ENCODE measurements at regions not wholly inside any gene's neighbourhood (a gene's known extent, or its start where the extent isn't known, plus 50 kb on each side); places are given as distances from the start of the nearest gene placed in this dataset.
A peak's percentile ranks its signal among the peaks of the same experiment; 100 is the strongest.

DNA sequence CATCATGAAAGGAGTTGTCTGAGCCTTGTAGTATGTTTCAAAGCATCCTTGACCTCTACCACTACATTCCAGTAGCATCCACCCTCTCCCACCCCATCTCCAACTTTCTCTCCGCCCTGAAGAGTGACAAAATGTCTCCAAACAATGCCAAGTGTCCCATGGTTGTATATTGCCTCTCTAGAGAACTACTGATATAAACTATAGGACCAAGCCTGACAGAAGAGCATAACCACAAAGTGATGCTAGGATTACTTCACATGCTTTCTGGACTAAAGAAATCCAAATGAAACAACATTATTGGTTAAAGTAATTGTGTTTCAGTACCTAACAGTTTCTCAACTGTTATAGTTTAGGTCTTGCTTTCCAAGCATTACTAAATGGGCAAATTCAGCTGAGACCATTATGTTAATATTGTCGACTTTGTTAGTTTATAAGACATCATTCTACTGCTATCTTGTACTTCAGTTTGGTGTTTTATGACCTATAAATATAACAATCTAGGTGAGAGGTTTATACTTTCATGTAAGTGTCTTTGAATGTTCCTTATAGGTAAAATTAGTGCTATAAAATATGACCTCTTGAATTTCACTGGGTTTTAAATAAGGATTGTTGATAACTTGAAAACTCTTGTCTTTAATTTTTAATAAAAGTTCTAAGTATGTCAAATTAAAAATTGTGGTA, 117.4 kb downstream of the SUCNR1 start:
- Histone ChIP-seq H3K9me3 (ENCODE audit: control insufficient read depth in 1 of 2, low read length in 2 of 2) (no peaks in the 10 kb centered on the region), H3K36me3 (ENCODE audit: control insufficient read depth in 1 of 2, insufficient read depth in 2 of 2, low read length in 2 of 2) (no peaks in the 10 kb centered on the region), H3K27me3 (ENCODE audit: control insufficient read depth in 1 of 2, insufficient read depth in 2 of 2, low read length in 2 of 2) (no peaks in the 10 kb centered on the region), H3K9ac (ENCODE audit: low read depth in 1 of 2, low read length in 2 of 2) (no peak overlapping the region), H3K27ac (ENCODE audit: low read depth, low read length) (no peak overlapping the region), H3K4me3 (ENCODE audit: low read depth in 1 of 2, low read length in 2 of 2) (no peak overlapping the region), H3K4me1 (ENCODE audit: control insufficient read depth in 1 of 2, insufficient read depth in 2 of 2, low read length in 2 of 2) (peaks cover 7 to 30% of the 10 kb centered on the region in 2 donors)

GRCh38 chr3:151992326-151993041, 119.0 kb downstream of the SUCNR1 start:
- Histone ChIP-seq H3K9me3 (ENCODE audit: control insufficient read depth in 1 of 2, low read length in 2 of 2) (no peaks in the 10 kb centered on the region), H3K27me3 (ENCODE audit: control insufficient read depth in 1 of 2, insufficient read depth in 2 of 2, low read length in 2 of 2) (no peaks in the 10 kb centered on the region), H3K27ac (ENCODE audit: low read depth, low read length) (no peak overlapping the region), H3K36me3 (ENCODE audit: control insufficient read depth in 1 of 2, insufficient read depth in 2 of 2, low read length in 2 of 2) (no peaks in the 10 kb centered on the region), H3K4me1 (ENCODE audit: control insufficient read depth in 1 of 2, insufficient read depth in 2 of 2, low read length in 2 of 2) (peaks cover 7 to 22% of the 10 kb centered on the region in 2 donors), H3K4me3 (ENCODE audit: low read depth in 1 of 2, low read length in 2 of 2) (peak overlapping the region in 1 of 2 donors; percentile 15), H3K9ac (ENCODE audit: low read depth in 1 of 2, low read length in 2 of 2) (no peak overlapping the region)

- Histone ChIP-seq H3K4me3 (ENCODE audit: low read depth in 1 of 2, low read length in 2 of 2) (no peak overlapping the region), H3K9ac (ENCODE audit: low read depth in 1 of 2, low read length in 2 of 2) (no peak overlapping the region), H3K27ac (ENCODE audit: low read depth, low read length) (no peak overlapping the region), H3K4me1 (ENCODE audit: control insufficient read depth in 1 of 2, insufficient read depth in 2 of 2, low read length in 2 of 2) (peaks cover 7 to 22% of the 10 kb centered on the region in 2 donors), H3K27me3 (ENCODE audit: control insufficient read depth in 1 of 2, insufficient read depth in 2 of 2, low read length in 2 of 2) (no peaks in the 10 kb centered on the region), H3K9me3 (ENCODE audit: control insufficient read depth in 1 of 2, low read length in 2 of 2) (no peaks in the 10 kb centered on the region), H3K36me3 (ENCODE audit: control insufficient read depth in 1 of 2, insufficient read depth in 2 of 2, low read length in 2 of 2) (no peaks in the 10 kb centered on the region)
These were observed 121.6 kb downstream of the SUCNR1 start for GRCh38 chr3:151995091-151995490.

- no peaks in the 10 kb centered on the region for H3K36me3 ChIP-seq (ENCODE audit: control insufficient read depth in 1 of 2, insufficient read depth in 2 of 2, low read length in 2 of 2)
- H3K4me1 ChIP-seq (ENCODE audit: control insufficient read depth in 1 of 2, insufficient read depth in 2 of 2, low read length in 2 of 2): no peaks in the 10 kb centered on the region
- no peaks in the 10 kb centered on the region for H3K27me3 ChIP-seq (ENCODE audit: control insufficient read depth in 1 of 2, insufficient read depth in 2 of 2, low read length in 2 of 2)
- H3K4me3 ChIP-seq (ENCODE audit: low read depth in 1 of 2, low read length in 2 of 2): no peak overlapping the region
- no peaks in the 10 kb centered on the region for H3K9me3 ChIP-seq (ENCODE audit: control insufficient read depth in 1 of 2, low read length in 2 of 2)
- H3K9ac ChIP-seq (ENCODE audit: low read depth in 1 of 2, low read length in 2 of 2): no peak overlapping the region
- H3K27ac ChIP-seq (ENCODE audit: low read depth, low read length): no peak overlapping the region
These were observed 125.3 kb downstream of the SUCNR1 start for GRCh38 chr3:151998744-151999143.

DNA sequence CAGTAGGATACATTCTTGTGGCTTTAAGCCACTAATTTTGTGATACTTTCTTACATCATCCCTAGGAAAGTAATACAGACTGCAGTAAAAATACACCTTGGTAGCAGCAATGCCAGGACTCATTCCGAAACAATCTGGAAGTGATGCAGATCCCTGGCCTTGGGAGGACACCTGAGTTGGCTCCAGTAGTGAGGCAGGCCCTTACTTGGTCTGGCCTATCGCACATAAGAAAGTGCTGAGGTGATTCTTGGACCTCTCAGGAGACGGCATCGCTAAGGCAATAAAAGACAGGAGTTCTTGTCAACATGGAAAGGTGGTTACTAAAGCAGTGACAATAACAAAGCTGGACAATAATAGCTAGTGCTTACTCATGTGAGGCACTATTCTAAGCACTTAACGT, 126.5 kb downstream of the SUCNR1 start:
- Histone ChIP-seq H3K36me3 (ENCODE audit: control insufficient read depth in 1 of 2, insufficient read depth in 2 of 2, low read length in 2 of 2) (no peaks in the 10 kb centered on the region), H3K9ac (ENCODE audit: low read depth in 1 of 2, low read length in 2 of 2) (no peak overlapping the region), H3K27me3 (ENCODE audit: control insufficient read depth in 1 of 2, insufficient read depth in 2 of 2, low read length in 2 of 2) (no peaks in the 10 kb centered on the region), H3K27ac (ENCODE audit: low read depth, low read length) (no peak overlapping the region), H3K4me1 (ENCODE audit: control insufficient read depth in 1 of 2, insufficient read depth in 2 of 2, low read length in 2 of 2) (no peaks in the 10 kb centered on the region), H3K4me3 (ENCODE audit: low read depth in 1 of 2, low read length in 2 of 2) (no peak overlapping the region), H3K9me3 (ENCODE audit: control insufficient read depth in 1 of 2, low read length in 2 of 2) (no peaks in the 10 kb centered on the region)

DNA sequence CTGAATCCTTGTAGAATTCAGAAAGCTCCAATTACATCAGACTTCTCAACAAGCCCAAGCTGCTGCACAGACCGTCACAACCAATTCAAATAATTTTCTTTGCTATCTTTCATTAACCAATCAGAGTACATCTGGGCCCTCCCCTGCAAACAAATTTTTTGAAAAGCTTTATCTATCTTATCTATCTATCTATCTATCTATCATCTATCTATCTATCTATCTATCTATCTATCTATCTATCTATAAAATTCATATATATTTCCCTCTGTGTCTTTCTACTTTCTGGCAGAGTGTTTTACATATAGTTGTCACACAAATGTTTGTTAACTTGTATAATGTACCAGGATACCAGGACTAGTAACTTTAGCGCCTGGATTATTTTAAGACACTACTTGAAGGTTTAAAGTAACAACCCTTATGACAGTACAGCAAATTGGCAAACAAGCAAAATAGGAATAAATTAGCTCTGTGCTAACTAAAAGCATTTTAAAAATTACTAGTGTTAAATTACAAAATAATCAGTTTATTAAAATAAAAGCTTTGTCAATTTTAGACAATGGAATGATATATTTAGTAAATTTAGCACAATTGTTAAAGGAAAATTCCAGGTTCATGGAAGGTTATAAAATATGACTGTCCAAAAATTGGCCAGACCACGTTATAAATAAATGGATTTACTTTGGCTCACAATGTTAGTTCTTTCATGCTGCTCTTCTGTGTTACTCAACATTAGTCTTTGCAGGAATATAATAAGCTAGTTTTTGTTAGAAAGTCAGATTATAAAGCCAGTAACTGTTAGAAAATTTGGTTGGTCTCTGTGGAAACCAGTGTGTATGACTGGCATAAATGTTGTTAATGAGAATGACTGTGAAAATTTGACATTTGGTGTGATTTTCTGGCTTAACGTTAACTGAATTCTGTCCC, 138.6 kb downstream of the SUCNR1 start:
- Histone ChIP-seq H3K27ac (ENCODE audit: low read depth, low read length) (no peak overlapping the region), H3K27me3 (ENCODE audit: control insufficient read depth in 1 of 2, insufficient read depth in 2 of 2, low read length in 2 of 2) (no peaks in the 10 kb centered on the region), H3K4me1 (ENCODE audit: control insufficient read depth in 1 of 2, insufficient read depth in 2 of 2, low read length in 2 of 2) (no peaks in the 10 kb centered on the region), H3K4me3 (ENCODE audit: low read depth in 1 of 2, low read length in 2 of 2) (no peak overlapping the region), H3K9me3 (ENCODE audit: control insufficient read depth in 1 of 2, low read length in 2 of 2) (no peaks in the 10 kb centered on the region), H3K9ac (ENCODE audit: low read depth in 1 of 2, low read length in 2 of 2) (no peak overlapping the region), H3K36me3 (ENCODE audit: control insufficient read depth in 1 of 2, insufficient read depth in 2 of 2, low read length in 2 of 2) (no peaks in the 10 kb centered on the region)

- Histone ChIP-seq H3K36me3 (ENCODE audit: control insufficient read depth in 1 of 2, insufficient read depth in 2 of 2, low read length in 2 of 2) (no peaks in the 10 kb centered on the region), H3K27me3 (ENCODE audit: control insufficient read depth in 1 of 2, insufficient read depth in 2 of 2, low read length in 2 of 2) (no peaks in the 10 kb centered on the region), H3K4me3 (ENCODE audit: low read depth in 1 of 2, low read length in 2 of 2) (no peak overlapping the region), H3K27ac (ENCODE audit: low read depth, low read length) (no peak overlapping the region), H3K9ac (ENCODE audit: low read depth in 1 of 2, low read length in 2 of 2) (no peak overlapping the region), H3K4me1 (ENCODE audit: control insufficient read depth in 1 of 2, insufficient read depth in 2 of 2, low read length in 2 of 2) (no peaks in the 10 kb centered on the region), H3K9me3 (ENCODE audit: control insufficient read depth in 1 of 2, low read length in 2 of 2) (no peaks in the 10 kb centered on the region)
These were observed 146.1 kb downstream of the SUCNR1 start for GRCh38 chr3:152019508-152019907.

DNA sequence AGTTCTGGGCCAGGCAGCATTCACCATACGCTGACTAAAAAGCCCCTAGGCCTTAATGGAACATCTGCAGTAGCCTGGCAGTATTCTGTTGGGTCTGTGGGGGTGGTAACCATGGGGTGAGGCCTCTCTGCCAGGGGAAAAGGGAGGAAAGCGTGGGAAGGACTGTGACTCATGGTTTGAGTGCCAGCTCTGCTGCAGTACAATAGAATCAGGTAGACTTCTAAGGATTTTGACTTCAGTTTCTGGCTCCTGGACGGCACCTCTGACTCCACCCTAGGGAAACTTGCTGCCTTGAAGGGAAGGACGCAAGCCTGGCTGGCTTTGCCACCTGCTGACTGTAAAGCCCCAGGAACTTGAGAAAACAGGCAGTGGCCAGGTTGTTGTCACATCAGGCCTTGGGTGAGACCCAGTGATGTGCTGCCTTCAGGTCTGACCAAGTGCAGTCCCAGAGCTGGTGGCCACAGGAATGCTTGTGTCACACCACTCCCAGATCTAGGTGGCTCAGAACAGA, 148.6 kb downstream of the SUCNR1 start:
- Histone ChIP-seq H3K27ac (ENCODE audit: low read depth, low read length) (no peak overlapping the region), H3K4me3 (ENCODE audit: low read depth in 1 of 2, low read length in 2 of 2) (no peak overlapping the region), H3K36me3 (ENCODE audit: control insufficient read depth in 1 of 2, insufficient read depth in 2 of 2, low read length in 2 of 2) (no peaks in the 10 kb centered on the region), H3K27me3 (ENCODE audit: control insufficient read depth in 1 of 2, insufficient read depth in 2 of 2, low read length in 2 of 2) (no peaks in the 10 kb centered on the region), H3K9ac (ENCODE audit: low read depth in 1 of 2, low read length in 2 of 2) (no peak overlapping the region), H3K4me1 (ENCODE audit: control insufficient read depth in 1 of 2, insufficient read depth in 2 of 2, low read length in 2 of 2) (no peaks in the 10 kb centered on the region), H3K9me3 (ENCODE audit: control insufficient read depth in 1 of 2, low read length in 2 of 2) (no peaks in the 10 kb centered on the region)

GRCh38 chr3:152026033-152026556, 152.7 kb downstream of the SUCNR1 start:
- Histone ChIP-seq H3K4me3 (ENCODE audit: low read depth in 1 of 2, low read length in 2 of 2) (no peak overlapping the region), H3K9me3 (ENCODE audit: control insufficient read depth in 1 of 2, low read length in 2 of 2) (no peaks in the 10 kb centered on the region), H3K4me1 (ENCODE audit: control insufficient read depth in 1 of 2, insufficient read depth in 2 of 2, low read length in 2 of 2) (no peaks in the 10 kb centered on the region), H3K27ac (ENCODE audit: low read depth, low read length) (no peak overlapping the region), H3K9ac (ENCODE audit: low read depth in 1 of 2, low read length in 2 of 2) (no peak overlapping the region), H3K27me3 (ENCODE audit: control insufficient read depth in 1 of 2, insufficient read depth in 2 of 2, low read length in 2 of 2) (no peaks in the 10 kb centered on the region), H3K36me3 (ENCODE audit: control insufficient read depth in 1 of 2, insufficient read depth in 2 of 2, low read length in 2 of 2) (no peaks in the 10 kb centered on the region)

Data from duodenal mucosa (tissue), 2 donors.